ENCODE measurements at regions not wholly inside any gene's neighbourhood (a gene's known extent, or its start where the extent isn't known, plus 50 kb on each side); places are given as distances from the start of the nearest gene placed in this dataset.
A peak's percentile ranks its signal among the peaks of the same experiment; 100 is the strongest.

GRCh38 chr10:110375121-110375520 is 70.4 kb upstream of the SMNDC1 start:
- no peak for DNase-seq

DNA sequence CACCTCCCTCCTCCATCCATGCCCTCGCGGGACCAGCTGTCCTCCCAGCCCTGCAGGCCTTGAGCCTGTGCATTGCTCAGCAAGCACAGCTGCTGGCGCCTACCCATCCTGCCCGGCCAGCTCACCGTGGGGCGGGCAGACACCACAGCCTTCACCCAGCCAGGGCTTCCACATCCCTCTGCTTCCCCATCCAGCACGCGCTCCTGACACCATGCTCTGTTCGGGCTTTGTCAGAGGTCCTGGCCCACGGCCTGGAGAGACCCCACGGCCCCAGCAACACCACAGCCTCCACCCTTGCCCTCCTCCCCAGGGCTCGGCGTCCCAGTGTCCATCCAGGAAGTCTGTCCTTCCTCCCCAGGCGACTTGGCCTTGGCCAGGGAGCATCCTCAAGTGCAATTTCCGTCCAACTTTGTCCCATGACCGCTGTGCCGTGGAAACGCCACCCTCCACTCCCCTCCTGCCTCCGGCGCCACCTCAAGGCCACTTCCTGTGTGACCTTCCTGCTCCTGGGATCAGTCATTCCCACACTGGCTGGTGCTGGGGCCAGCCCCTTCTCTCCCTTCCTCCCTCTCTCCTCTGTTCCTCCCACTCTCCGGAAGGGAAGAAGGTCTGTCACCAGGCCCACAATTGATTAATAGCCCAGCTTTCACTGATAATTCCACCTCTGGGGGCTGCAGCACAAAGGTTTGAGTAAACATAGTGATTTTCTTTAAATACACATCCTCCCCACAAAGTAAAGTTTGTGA is 71.5 kb upstream of the SMNDC1 start:
- DNase-seq: peak; percentile 36 to 56

DNA sequence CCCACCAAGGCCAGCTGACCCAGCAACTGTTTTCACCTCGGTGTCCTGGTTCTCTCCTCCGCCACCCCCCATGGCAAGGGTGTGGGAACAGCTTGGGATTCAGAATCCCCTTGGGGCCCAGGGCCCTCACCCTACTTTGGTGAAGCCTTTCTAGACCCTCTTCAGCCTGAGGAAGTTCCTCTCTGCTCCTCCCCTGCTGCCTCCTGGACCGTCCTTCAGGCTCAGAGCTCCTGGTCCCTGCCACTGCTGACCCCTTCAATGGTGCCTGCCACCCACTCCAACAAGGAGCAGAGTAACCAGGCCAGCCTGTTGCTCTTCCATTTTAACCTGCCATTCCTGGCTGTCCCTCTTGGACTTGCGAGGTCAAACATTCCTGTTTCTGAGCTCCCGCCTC is 72.0 kb upstream of the SMNDC1 start:
- DNase-seq: no peak

- DNase-seq: no peak
Observed at GRCh38 chr10:110378006-110378405, 73.3 kb upstream of the SMNDC1 start.

DNA sequence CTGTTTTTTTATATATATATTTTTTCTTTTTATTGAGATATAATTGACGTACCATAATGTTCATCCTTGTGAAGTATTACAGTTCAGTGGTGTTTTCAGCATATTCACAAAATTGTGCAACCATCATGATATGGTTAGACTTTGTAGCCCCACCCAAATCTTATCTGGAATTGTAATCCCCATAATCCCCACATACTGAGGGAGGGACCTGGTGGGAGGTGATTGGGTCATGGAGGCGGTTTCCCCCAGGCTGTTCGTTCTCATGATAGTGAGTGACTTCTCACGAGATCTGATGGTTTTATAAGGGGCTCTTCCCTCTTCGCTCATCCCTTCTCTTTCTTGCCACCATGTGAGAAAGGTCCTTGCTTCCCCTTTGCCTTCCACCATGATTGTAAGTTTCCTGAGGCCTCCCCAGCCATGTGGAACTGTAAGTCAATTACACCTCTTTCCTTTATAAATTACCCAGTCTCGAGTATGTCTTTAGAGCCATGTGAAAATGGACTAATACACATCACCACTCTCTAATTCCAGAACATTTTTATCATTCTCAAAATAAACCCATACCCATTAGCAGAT is 73.9 kb upstream of the SMNDC1 start:
- DNase-seq: no peak

- no peak for DNase-seq
Observed at GRCh38 chr10:110379831-110380230, 75.1 kb upstream of the SMNDC1 start.

- DNase-seq: no peak
Observed at GRCh38 chr10:110380293-110380692, 75.6 kb upstream of the SMNDC1 start.

- DNase-seq: no peak
Observed at GRCh38 chr10:110382695-110383094, 78.0 kb upstream of the SMNDC1 start.

- DNase-seq: no peak
Observed at GRCh38 chr10:110387617-110387982, 82.9 kb upstream of the SMNDC1 start.

DNA sequence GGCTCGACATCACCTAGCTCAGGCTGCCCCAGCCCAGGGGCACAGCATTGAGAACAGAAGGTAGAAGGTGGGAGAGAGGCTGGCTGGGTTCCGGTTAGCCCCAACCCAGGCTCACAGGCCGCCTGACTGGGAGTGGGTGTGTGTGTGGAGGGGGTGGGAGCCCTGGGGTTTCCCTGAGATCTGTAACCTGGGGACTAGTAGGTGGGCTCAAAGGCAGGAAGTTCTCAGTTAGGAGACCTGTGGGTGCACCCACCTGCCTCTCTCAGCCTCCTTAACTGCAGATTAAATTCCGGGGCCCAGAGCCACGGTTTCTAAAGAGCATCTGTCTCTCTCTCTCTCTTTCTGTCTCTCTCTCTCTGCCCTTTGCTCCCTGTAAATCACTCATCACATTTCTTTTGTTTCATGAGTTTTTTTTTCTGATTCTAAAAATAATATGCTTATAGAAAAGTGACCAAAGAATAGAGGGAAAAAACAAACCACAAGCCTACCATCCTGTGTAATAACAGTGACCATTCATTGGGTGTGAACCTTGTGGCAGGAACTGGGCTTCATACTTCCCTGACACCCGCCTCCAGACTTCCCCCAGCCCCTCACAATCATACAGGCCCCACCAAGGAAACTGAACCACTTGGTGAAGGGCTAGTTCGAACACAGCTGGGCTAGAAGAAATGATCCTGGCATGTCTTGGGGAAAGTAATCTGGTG is 83.4 kb upstream of the SMNDC1 start:
- DNase-seq: no peak

DNA sequence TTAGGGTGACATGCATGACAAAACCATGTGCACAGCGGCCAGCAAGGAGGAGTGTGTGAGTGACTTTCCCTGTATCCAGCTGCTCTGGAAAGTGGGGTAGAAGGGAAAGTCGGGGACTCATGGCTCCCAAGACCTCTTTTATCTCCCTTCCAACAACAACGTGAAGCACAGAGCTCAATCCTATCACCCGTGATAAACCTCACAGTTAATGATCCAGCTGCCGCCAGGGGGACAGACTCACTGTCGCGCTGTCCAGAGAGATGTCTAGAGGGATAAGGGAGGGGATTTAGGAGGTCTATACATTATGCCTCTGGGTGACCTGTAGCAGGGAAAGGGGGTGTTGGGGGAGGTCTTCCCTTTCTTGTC is 84.0 kb upstream of the SMNDC1 start:
- DNase-seq: no peak

DNA sequence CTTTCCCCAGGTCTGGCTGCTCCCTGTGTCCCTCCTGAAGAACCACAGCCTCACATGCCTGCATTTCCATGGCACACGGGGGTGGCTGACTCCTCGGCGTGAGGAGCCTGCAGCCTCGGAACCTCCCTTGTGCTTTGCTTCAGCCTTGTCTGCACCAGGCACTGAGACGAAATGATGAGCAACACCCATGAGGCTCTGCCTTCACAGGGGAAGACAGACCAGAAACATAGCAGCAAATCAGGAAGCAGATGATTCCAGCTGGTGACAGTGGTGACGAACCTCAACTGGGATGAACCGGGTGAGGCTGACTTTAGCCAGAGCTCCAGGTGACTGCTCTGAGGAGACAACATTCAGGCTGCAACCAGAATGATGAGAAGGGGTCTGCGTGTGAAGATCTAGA is 84.5 kb upstream of the SMNDC1 start:
- peak; percentile 79 to 95 for DNase-seq

- DNase-seq: no peak
Observed at GRCh38 chr10:110391541-110391940, 86.8 kb upstream of the SMNDC1 start.

DNA sequence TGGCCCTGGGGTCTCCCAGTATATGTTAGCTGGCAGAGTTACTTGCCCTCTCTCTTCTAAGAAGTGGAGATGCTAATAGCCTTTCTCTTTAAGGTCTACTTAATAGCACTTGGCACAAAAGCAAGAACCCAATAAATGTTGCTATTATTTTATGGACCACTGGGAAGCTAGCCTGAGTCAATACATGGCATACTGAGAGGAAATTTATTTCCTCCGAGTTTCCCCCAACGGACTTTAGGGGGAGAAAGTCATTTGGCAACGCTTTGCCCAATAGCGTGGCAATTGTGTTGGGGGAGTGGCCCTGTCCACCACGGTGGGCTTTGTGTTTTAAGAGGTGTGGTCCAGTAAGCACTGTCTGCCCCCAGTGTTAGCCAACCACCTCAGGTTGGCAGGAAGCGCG is 87.4 kb upstream of the SMNDC1 start:
- DNase-seq: no peak

GRCh38 chr10:110392868-110393740 is 88.4 kb upstream of the SMNDC1 start:
- DNase-seq: peak; percentile 43 to 73

DNA sequence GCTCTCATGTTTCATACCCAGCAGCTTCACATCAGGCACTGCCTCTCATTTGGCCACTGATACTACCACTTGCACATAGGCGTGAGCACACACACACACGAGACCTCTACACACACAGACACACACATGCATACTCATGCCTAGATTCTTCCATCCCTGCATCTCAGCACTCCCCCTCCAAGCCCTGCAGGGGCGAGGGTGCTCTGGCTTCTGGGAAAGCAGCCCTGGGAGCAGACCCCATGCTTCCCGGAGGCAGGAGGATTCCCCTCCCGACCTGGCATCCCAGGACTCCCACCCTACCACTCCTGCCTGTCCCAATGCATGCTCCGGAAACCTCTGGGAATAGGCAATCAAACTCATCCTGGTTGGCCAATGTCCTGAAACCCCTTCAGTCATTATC is 89.1 kb upstream of the SMNDC1 start:
- no peak for DNase-seq

DNA sequence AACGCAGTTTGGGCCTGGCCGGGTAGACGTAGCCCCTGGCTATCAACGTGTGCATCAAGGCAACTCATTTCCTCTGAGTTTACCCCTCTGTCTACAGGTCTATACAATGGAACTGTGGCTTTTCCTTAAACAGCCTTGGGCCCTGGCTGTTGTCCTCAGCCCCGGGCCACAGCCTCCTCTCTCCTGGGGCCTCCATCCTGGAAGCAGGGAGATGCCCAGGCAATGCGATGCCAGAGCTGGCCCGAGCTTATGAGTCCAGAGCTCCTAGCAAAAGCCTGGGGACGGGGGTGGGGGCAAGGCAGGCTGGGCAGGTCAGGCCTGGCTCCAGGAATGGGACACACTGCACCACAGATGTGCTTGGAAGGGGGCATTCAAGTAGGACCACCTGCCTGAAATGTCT is 89.6 kb upstream of the SMNDC1 start:
- DNase-seq: no peak

GRCh38 chr10:110394898-110395297 is 90.2 kb upstream of the SMNDC1 start:
- DNase-seq: no peak

DNA sequence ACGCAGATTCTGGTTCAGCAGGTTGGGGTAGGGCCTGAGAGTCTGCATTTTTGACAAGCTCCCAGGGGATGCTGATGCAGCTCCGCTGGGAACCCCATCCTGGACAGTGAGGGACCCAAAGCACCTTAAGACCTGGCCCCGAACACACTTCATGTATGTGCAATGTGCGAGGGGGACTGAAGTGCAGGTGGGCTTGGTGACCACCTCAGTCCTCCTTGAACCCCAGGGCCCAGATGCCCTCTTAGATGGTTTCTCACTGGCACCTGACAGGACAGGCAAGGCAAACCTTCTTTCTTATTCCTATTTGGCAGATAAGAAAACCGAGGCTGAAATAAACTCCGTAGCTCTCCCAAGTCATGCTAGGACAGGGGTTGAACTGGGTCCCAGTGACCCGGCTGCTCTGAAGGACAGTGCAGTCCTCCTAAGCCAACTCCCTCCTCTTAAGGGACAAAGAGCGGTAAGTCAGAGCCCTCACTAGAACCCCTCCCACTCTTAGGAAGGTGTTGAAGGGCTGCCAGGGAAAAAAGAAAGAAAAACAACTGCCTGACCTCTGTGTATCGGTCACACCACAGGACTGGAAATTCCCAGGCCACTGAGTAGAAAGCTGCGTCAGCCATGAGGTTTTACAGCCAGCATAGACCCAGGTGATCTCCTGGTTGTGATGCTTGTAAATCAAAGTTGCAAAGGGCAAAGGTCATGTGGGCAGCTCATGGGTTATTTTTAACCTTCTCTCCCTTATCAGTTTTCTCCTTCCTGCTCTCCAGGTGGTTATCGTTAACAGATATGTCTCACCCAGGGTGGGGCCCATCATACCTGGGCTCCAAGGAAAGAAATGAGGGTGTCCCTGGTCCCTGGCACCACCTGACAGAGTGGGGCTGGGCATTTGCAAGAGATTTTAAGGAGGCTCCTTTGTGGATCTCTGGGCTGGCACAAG is 90.9 kb upstream of the SMNDC1 start:
- DNase-seq: no peak

GRCh38 chr10:110396284-110396651 is 91.5 kb upstream of the SMNDC1 start:
- no peak for DNase-seq

- no peak for DNase-seq
Observed at GRCh38 chr10:110397856-110398255, 93.1 kb upstream of the SMNDC1 start.
